ENCODE measurements at regions not wholly inside any gene's neighbourhood (a gene's known extent, or its start where the extent isn't known, plus 50 kb on each side); places are given as distances from the start of the nearest gene placed in this dataset.

DNA sequence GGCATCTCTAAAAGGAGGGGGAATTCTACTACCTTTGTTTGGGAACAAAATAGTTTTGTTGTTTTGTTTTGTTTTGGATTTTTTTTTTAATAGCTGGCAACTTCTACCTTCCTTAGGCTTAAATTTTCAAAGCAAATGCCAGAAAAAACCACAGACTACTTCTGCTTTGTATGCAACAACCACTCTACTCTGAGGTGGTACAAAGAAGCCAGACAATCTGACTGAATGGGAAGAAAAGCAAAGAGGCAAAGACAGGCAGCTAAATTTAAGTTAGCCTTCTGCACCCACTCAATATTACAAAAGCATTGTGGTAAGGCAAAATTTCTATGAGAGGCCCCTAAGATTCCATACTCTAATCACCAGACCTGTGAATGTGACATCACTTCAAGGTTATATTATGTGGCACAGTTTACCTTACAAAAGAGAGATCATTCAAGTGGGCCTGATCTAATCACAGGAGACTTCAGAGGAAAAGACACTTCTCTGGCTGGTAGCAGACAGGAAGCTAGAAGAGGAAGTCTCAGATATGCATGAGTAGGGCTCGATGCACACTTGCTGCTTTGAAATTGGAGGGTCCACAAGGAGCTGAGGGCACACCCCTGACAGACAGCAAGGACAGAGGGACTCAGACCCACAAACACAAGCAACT is 566.6 kb downstream of the RPS29 start:
- no peak overlapping the region for H3K4ac ChIP-seq (ENCODE audit: low read depth, low read length)
- H3K9ac ChIP-seq (ENCODE audit: low read length): no peak overlapping the region
- no peak overlapping the region for H3K23ac ChIP-seq (ENCODE audit: low read length)
- no peak overlapping the region for H2BK120ac ChIP-seq (ENCODE audit: insufficient read depth, low read length, poor library complexity)
- no peak overlapping the region for H3K4me2 ChIP-seq (ENCODE audit: low read length)
- no peak overlapping the region for H3K4me3 ChIP-seq (ENCODE audit: low read depth, low read length)
- no peak overlapping the region for H4K91ac ChIP-seq (ENCODE audit: low read depth, low read length)
- no peak overlapping the region for H4K8ac ChIP-seq (ENCODE audit: low read depth, low read length)
- no peaks in the 10 kb centered on the region for H3K79me1 ChIP-seq (ENCODE audit: low read length)
- DNase-seq: no peak
- H2AFZ ChIP-seq (ENCODE audit: insufficient read depth, low read length, poor library complexity): no peak overlapping the region
- H3K14ac ChIP-seq (ENCODE audit: low read length): no peak overlapping the region
- H3K79me2 ChIP-seq (ENCODE audit: control insufficient read depth, insufficient read depth, low read length, poor library complexity): no peaks in the 10 kb centered on the region
- WGBS (ENCODE audit: extremely low coverage, insufficient coverage, insufficient read length): no CpG with 5 or more reads among the region's 1 CpG
- H2AK5ac ChIP-seq (ENCODE audit: low read length): no peak overlapping the region
- H3K4me1 ChIP-seq (ENCODE audit: control insufficient read depth in 1 of 2, insufficient read depth in 2 of 2, low read length in 2 of 2): no peaks in the 10 kb centered on the region
- no peaks in the 10 kb centered on the region for H3K9me3 ChIP-seq (ENCODE audit: insufficient read depth, low read depth, low read length)
- no peak overlapping the region for H2BK12ac ChIP-seq (ENCODE audit: low read length)
- no peaks in the 10 kb centered on the region for H3K36me3 ChIP-seq (ENCODE audit: control insufficient read depth in 1 of 2, insufficient read depth in 2 of 2, low read length in 2 of 2)
- H3K18ac ChIP-seq (ENCODE audit: low read length): no peak overlapping the region
- H4K12ac ChIP-seq (ENCODE audit: low read depth, low read length): no peak overlapping the region
- no peaks in the 10 kb centered on the region for H3K27me3 ChIP-seq (ENCODE audit: insufficient read depth, low read length)
- no peak overlapping the region for H2BK5ac ChIP-seq (ENCODE audit: low read depth, low read length, poor library complexity)
- no peak overlapping the region for H3K27ac ChIP-seq (ENCODE audit: low read depth, low read length)

GRCh38 chr14:49017447-49017846 is 568.7 kb downstream of the RPS29 start:
- Histone ChIP-seq H4K12ac (ENCODE audit: low read depth, low read length) (no peak overlapping the region), H2AFZ (ENCODE audit: insufficient read depth, low read length, poor library complexity) (no peak overlapping the region), H3K18ac (ENCODE audit: low read length) (no peak overlapping the region), H3K14ac (ENCODE audit: low read length) (no peak overlapping the region), H3K4me2 (ENCODE audit: low read length) (no peak overlapping the region), H2BK120ac (ENCODE audit: insufficient read depth, low read length, poor library complexity) (no peak overlapping the region), H3K9ac (ENCODE audit: low read length) (no peak overlapping the region), H3K9me3 (ENCODE audit: insufficient read depth, low read depth, low read length) (no peaks in the 10 kb centered on the region), H3K27ac (ENCODE audit: low read depth, low read length) (no peak overlapping the region), H3K27me3 (ENCODE audit: insufficient read depth, low read length) (no peaks in the 10 kb centered on the region), H4K91ac (ENCODE audit: low read depth, low read length) (no peak overlapping the region), H2BK5ac (ENCODE audit: low read depth, low read length, poor library complexity) (no peak overlapping the region), H3K4ac (ENCODE audit: low read depth, low read length) (no peak overlapping the region), H3K4me1 (ENCODE audit: control insufficient read depth in 1 of 2, insufficient read depth in 2 of 2, low read length in 2 of 2) (no peaks in the 10 kb centered on the region), H3K36me3 (ENCODE audit: control insufficient read depth in 1 of 2, insufficient read depth in 2 of 2, low read length in 2 of 2) (no peaks in the 10 kb centered on the region), H3K79me1 (ENCODE audit: low read length) (no peaks in the 10 kb centered on the region), H2AK5ac (ENCODE audit: low read length) (no peak overlapping the region), H4K8ac (ENCODE audit: low read depth, low read length) (no peak overlapping the region), H3K23ac (ENCODE audit: low read length) (no peak overlapping the region), H3K79me2 (ENCODE audit: control insufficient read depth, insufficient read depth, low read length, poor library complexity) (no peaks in the 10 kb centered on the region), H3K4me3 (ENCODE audit: low read depth, low read length) (no peak overlapping the region), H2BK12ac (ENCODE audit: low read length) (no peak overlapping the region)
- no CpG with 5 or more reads among the region's 5 CpGs for WGBS (ENCODE audit: extremely low coverage, insufficient coverage, insufficient read length)
- DNase-seq: no peak

DNA sequence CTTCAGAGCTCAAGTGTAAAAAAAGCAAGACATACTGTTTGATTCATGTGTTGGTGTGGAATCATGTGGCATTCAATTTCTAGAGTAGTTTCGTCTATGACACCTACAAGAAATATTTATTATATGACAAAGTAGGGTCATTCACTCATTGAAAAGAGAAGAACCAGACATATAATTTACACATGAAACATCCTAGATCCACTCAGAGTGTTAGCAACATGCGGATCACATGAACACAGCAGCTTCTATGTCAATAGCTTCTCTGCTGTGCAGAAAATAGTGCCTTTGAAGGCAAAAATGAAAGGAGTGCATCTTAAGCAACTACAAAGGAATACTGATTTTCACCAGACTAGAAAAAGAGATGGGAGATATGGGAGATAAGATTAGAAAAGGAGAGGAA is 569.8 kb downstream of the RPS29 start:
- DNase-seq: no peak
- H3K27ac ChIP-seq (ENCODE audit: low read depth, low read length): no peak overlapping the region
- H4K8ac ChIP-seq (ENCODE audit: low read depth, low read length): no peak overlapping the region
- H3K9me3 ChIP-seq (ENCODE audit: insufficient read depth, low read depth, low read length): no peaks in the 10 kb centered on the region
- H2BK120ac ChIP-seq (ENCODE audit: insufficient read depth, low read length, poor library complexity): no peak overlapping the region
- H3K4me1 ChIP-seq (ENCODE audit: control insufficient read depth in 1 of 2, insufficient read depth in 2 of 2, low read length in 2 of 2): no peaks in the 10 kb centered on the region
- no peaks in the 10 kb centered on the region for H3K79me1 ChIP-seq (ENCODE audit: low read length)
- H3K4ac ChIP-seq (ENCODE audit: low read depth, low read length): no peak overlapping the region
- no peak overlapping the region for H3K23ac ChIP-seq (ENCODE audit: low read length)
- no peaks in the 10 kb centered on the region for H3K27me3 ChIP-seq (ENCODE audit: insufficient read depth, low read length)
- no peak overlapping the region for H2AK5ac ChIP-seq (ENCODE audit: low read length)
- H3K9ac ChIP-seq (ENCODE audit: low read length): no peak overlapping the region
- H4K12ac ChIP-seq (ENCODE audit: low read depth, low read length): no peak overlapping the region
- H3K4me2 ChIP-seq (ENCODE audit: low read length): no peak overlapping the region
- no CpG with 5 or more reads among the region's 2 CpGs for WGBS (ENCODE audit: extremely low coverage, insufficient coverage, insufficient read length)
- no peaks in the 10 kb centered on the region for H3K36me3 ChIP-seq (ENCODE audit: control insufficient read depth in 1 of 2, insufficient read depth in 2 of 2, low read length in 2 of 2)
- H3K4me3 ChIP-seq (ENCODE audit: low read depth, low read length): no peak overlapping the region
- H4K91ac ChIP-seq (ENCODE audit: low read depth, low read length): no peak overlapping the region
- H2BK5ac ChIP-seq (ENCODE audit: low read depth, low read length, poor library complexity): no peak overlapping the region
- H2AFZ ChIP-seq (ENCODE audit: insufficient read depth, low read length, poor library complexity): no peak overlapping the region
- H3K18ac ChIP-seq (ENCODE audit: low read length): no peak overlapping the region
- H2BK12ac ChIP-seq (ENCODE audit: low read length): no peak overlapping the region
- H3K79me2 ChIP-seq (ENCODE audit: control insufficient read depth, insufficient read depth, low read length, poor library complexity): no peaks in the 10 kb centered on the region
- H3K14ac ChIP-seq (ENCODE audit: low read length): no peak overlapping the region

DNA sequence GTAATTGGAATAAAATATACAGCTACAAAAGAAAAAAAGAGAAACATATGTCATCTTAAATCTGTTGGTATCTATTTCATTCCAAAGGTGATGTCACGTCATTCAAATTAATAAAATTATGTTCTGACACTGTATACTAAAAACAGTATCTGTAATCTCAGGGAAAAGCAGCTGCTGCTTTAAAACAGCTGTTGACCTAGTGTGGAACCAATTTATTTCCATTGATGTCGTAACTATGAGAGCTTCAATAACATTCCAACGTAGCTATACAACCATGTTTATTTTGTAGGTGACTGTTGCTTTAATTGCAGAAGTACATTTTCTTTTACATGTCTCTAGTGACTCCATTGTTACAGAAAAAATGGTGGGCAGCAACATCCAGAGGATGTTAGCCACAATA is 571.7 kb downstream of the RPS29 start:
- Histone ChIP-seq H2BK5ac (ENCODE audit: low read depth, low read length, poor library complexity) (no peak overlapping the region), H3K23ac (ENCODE audit: low read length) (no peak overlapping the region), H3K9ac (ENCODE audit: low read length) (no peak overlapping the region), H3K14ac (ENCODE audit: low read length) (no peak overlapping the region), H4K91ac (ENCODE audit: low read depth, low read length) (no peak overlapping the region), H3K18ac (ENCODE audit: low read length) (no peak overlapping the region), H4K8ac (ENCODE audit: low read depth, low read length) (no peak overlapping the region), H3K4me1 (ENCODE audit: control insufficient read depth in 1 of 2, insufficient read depth in 2 of 2, low read length in 2 of 2) (no peaks in the 10 kb centered on the region), H2BK120ac (ENCODE audit: insufficient read depth, low read length, poor library complexity) (no peak overlapping the region), H3K27me3 (ENCODE audit: insufficient read depth, low read length) (no peaks in the 10 kb centered on the region), H3K4me2 (ENCODE audit: low read length) (no peak overlapping the region), H3K4me3 (ENCODE audit: low read depth, low read length) (no peak overlapping the region), H3K27ac (ENCODE audit: low read depth, low read length) (no peak overlapping the region), H3K79me2 (ENCODE audit: control insufficient read depth, insufficient read depth, low read length, poor library complexity) (no peaks in the 10 kb centered on the region), H3K36me3 (ENCODE audit: control insufficient read depth in 1 of 2, insufficient read depth in 2 of 2, low read length in 2 of 2) (no peaks in the 10 kb centered on the region), H4K12ac (ENCODE audit: low read depth, low read length) (no peak overlapping the region), H2BK12ac (ENCODE audit: low read length) (no peak overlapping the region), H2AK5ac (ENCODE audit: low read length) (no peak overlapping the region), H2AFZ (ENCODE audit: insufficient read depth, low read length, poor library complexity) (no peak overlapping the region), H3K9me3 (ENCODE audit: insufficient read depth, low read depth, low read length) (no peaks in the 10 kb centered on the region), H3K79me1 (ENCODE audit: low read length) (no peaks in the 10 kb centered on the region), H3K4ac (ENCODE audit: low read depth, low read length) (no peak overlapping the region)
- no peak for DNase-seq
- WGBS (ENCODE audit: extremely low coverage, insufficient coverage, insufficient read length): no CpG with 5 or more reads among the region's 3 CpGs
